H1 (cell line): ENCODE measurements at regions not wholly inside any gene's neighbourhood (a gene's known extent, or its start where the extent isn't known, plus 50 kb on each side); places are given as distances from the start of the nearest gene placed in this dataset.
A peak's percentile ranks its signal among the peaks of the same experiment; 100 is the strongest.

Source experiments
- CTCF ChIA-PET: fragments of 300-600 bp; sonication (Branson Sonifier 250); formaldehyde crosslinking; loops from one replicate; lab custom pipeline; 2021; ENCODE audit not compliant: partially characterized antibody; lab: Charles Lee
- POLR2A ChIA-PET: fragments of 300-600 bp; sonication (Branson Sonifier 250); formaldehyde crosslinking; loops from one replicate; lab custom pipeline; 2021; ENCODE audit warnings: inconsistent platforms; ENCODE audit not compliant: partially characterized antibody; lab: Charles Lee
- DNase-seq, 2 experiments: peaks; one replicate each; pipeline versions ENCODE4 v3.0.0 to v3.0.0-alpha.2; 2010 to 2022; ENCODE audit warnings: low spot score in 2 of 2, low read depth in 1 of 2, mixed read lengths in 1 of 2
- FAIRE-seq: peaks from 2 replicates; lab custom pipeline; 2011; peaks lifted over from hg19 to GRCh38; lab: Jason Lieb, UNC
- H2AFZ ChIP-seq: 2 replicates; pipeline ENCODE4 v1.8.1; 2012; ENCODE audit warnings: low read length, inconsistent platforms
- H2AK5ac ChIP-seq: 2 replicates; pipeline ENCODE4 v1.6.1; 2013; ENCODE audit warnings: low read depth, low read length
- H2BK120ac ChIP-seq: replicated peaks from 2 replicates; pipeline ENCODE3; 2013; ENCODE audit warnings: low read depth, low read length, inconsistent platforms
- H2BK12ac ChIP-seq: 2 replicates; pipeline ENCODE4 v1.6.1; 2013; ENCODE audit warnings: low read depth, low read length
- H2BK15ac ChIP-seq: 2 replicates; pipeline ENCODE4 v1.6.1; 2013; ENCODE audit warnings: low read length
- H2BK20ac ChIP-seq: 2 replicates; pipeline ENCODE4 v1.6.1; 2013; ENCODE audit warnings: low read length
- H2BK5ac ChIP-seq: 2 replicates; pipeline ENCODE4 v1.6.1; 2013; ENCODE audit warnings: low read depth, low read length
- H3K14ac ChIP-seq: 2 replicates; pipeline ENCODE4 v1.6.1; 2013; ENCODE audit warnings: inconsistent platforms; ENCODE audit not compliant: insufficient read length
- H3K18ac ChIP-seq: 2 replicates; pipeline ENCODE4 v1.6.1; 2013; ENCODE audit warnings: low read length; ENCODE audit errors: extremely low read depth
- H3K23ac ChIP-seq: 2 replicates; pipeline ENCODE4 v1.6.1; 2013; ENCODE audit warnings: inconsistent platforms; ENCODE audit not compliant: insufficient read length
- H3K23me2 ChIP-seq: 2 replicates; pipeline ENCODE4 v1.6.1; 2013; ENCODE audit warnings: low read depth, low read length
- H3K27ac ChIP-seq: 2 replicates; pipeline ENCODE4 v1.6.1; 2011; ENCODE audit warnings: low read depth, low read length, inconsistent platforms
- H3K27me3 ChIP-seq, 4 experiments: replicated peaks in 1 of 4; 1 replicate in 1 of 4; 2 replicates in 3 of 4; pipeline versions ENCODE4 v1.6.1 to v1.8.1; 2011 to 2013; ENCODE audit warnings: low read length in 3 of 4, mild to moderate bottlenecking in 3 of 4, inconsistent platforms in 2 of 4, mixed read lengths in 2 of 4, moderate library complexity in 1 of 4; ENCODE audit not compliant: control insufficient read depth in 3 of 4, insufficient read depth in 3 of 4; ENCODE audit errors: extremely low read depth in 1 of 4
- H3K36me3 ChIP-seq, 4 experiments: 2 replicates each; pipeline versions ENCODE4 v1.6.1 to v1.8.1; 2011 to 2013; ENCODE audit warnings: mild to moderate bottlenecking in 4 of 4, low read length in 3 of 4, moderate library complexity in 2 of 4, control low read depth in 1 of 4, inconsistent platforms in 1 of 4; ENCODE audit not compliant: insufficient read depth in 4 of 4, control insufficient read depth in 2 of 4
- H3K4ac ChIP-seq: replicated peaks from 2 replicates; pipeline ENCODE3; 2013; ENCODE audit warnings: low read length, low read depth, mixed read lengths, inconsistent platforms; ENCODE audit not compliant: insufficient read length
- H3K4me1 ChIP-seq, 4 experiments: replicated peaks in 1 of 4; 1 replicate in 1 of 4; 2 replicates in 3 of 4; pipeline versions ENCODE4 v1.6.1 to v1.8.1; 2011 to 2013; ENCODE audit warnings: low read length in 3 of 4, inconsistent platforms in 2 of 4, mixed read lengths in 1 of 4; ENCODE audit not compliant: insufficient read depth in 4 of 4, control insufficient read depth in 3 of 4
- H3K4me2 ChIP-seq, 2 experiments: 2 replicates each; pipeline versions ENCODE4 v1.6.1 to v1.8.1; 2011 to 2013; ENCODE audit warnings: low read depth in 2 of 2, low read length in 2 of 2, control low read depth in 1 of 2, inconsistent platforms in 1 of 2, mild to moderate bottlenecking in 1 of 2; ENCODE audit not compliant: insufficient read depth in 1 of 2
- H3K4me3 ChIP-seq, 4 experiments: fragments of 200-600, 300-600 bp in 1 of 4; sonication (generic), shearing (Covaris generic), sonication (Bioruptor Twin) in 1 of 4; 2 replicates each; pipeline versions ENCODE4 v1.5.1 to v1.8.1; 2011 to 2016; ENCODE audit warnings: low read length in 4 of 4, low read depth in 3 of 4, control low read depth in 2 of 4, inconsistent platforms in 2 of 4, mild to moderate bottlenecking in 2 of 4, mixed read lengths in 1 of 4, moderate library complexity in 1 of 4; ENCODE audit not compliant: insufficient read depth in 2 of 4; ENCODE audit errors: extremely low read depth in 1 of 4
- H3K56ac ChIP-seq: replicated peaks from 2 replicates; pipeline ENCODE3; 2013; ENCODE audit warnings: low read depth, mild to moderate bottlenecking, mixed read lengths, low read length, inconsistent platforms; ENCODE audit not compliant: insufficient read length
- H3K79me1 ChIP-seq: 2 replicates; pipeline ENCODE4 v1.6.1; 2013; ENCODE audit warnings: low read depth, low read length, control low read depth
- H3K79me2 ChIP-seq, 2 experiments: 2 replicates each; pipeline versions ENCODE4 v1.6.1 to v1.8.1; 2012 to 2013; ENCODE audit warnings: low read length in 2 of 2, mild to moderate bottlenecking in 2 of 2, inconsistent platforms in 1 of 2; ENCODE audit not compliant: insufficient read depth in 2 of 2, control insufficient read depth in 1 of 2
- H3K9ac ChIP-seq, 4 experiments: replicated peaks in 1 of 4; 1 replicate in 1 of 4; 2 replicates in 3 of 4; pipeline versions ENCODE4 v1.6.1 to v1.8.1; 2011 to 2013; ENCODE audit warnings: low read depth in 3 of 4, low read length in 3 of 4, control low read depth in 2 of 4, mild to moderate bottlenecking in 2 of 4, moderate library complexity in 2 of 4, inconsistent platforms in 1 of 4; ENCODE audit errors: extremely low read depth in 1 of 4
- H3K9me3 ChIP-seq, 2 experiments: 2 replicates each; pipeline versions ENCODE4 v1.6.1 to v1.8.1; 2012 to 2013; ENCODE audit warnings: mild to moderate bottlenecking in 2 of 2, moderate library complexity in 2 of 2, control low read depth in 1 of 2, inconsistent platforms in 1 of 2, low read depth in 1 of 2, low read length in 1 of 2, mixed read lengths in 1 of 2; ENCODE audit not compliant: insufficient read depth in 2 of 2
- H4K20me1 ChIP-seq, 2 experiments: replicated peaks in 1 of 2; 2 replicates each; pipeline versions ENCODE3 to v1.8.1; 2011 to 2013; ENCODE audit warnings: inconsistent platforms in 2 of 2, low read length in 2 of 2, mild to moderate bottlenecking in 1 of 2; ENCODE audit not compliant: insufficient read depth in 2 of 2, control insufficient read depth in 1 of 2
- H4K5ac ChIP-seq: 2 replicates; pipeline ENCODE4 v1.6.1; 2013; ENCODE audit warnings: low read length, low read depth, mixed read lengths, inconsistent platforms; ENCODE audit not compliant: insufficient read length
- H4K8ac ChIP-seq: 2 replicates; pipeline ENCODE4 v1.8.0; 2013; ENCODE audit warnings: mild to moderate bottlenecking, moderate library complexity, low read length, inconsistent platforms; ENCODE audit not compliant: insufficient read depth; ENCODE audit errors: extremely low read depth
- H4K91ac ChIP-seq: replicated peaks from 2 replicates; pipeline ENCODE3; 2013; ENCODE audit warnings: low read length, mixed read lengths, inconsistent platforms; ENCODE audit not compliant: insufficient read length
- CHD1 ChIP-seq: IDR thresholded peaks from 2 replicates; pipeline ENCODE4 v1.6.1; 2012; ENCODE audit warnings: low read depth, low read length, improper control_type of control experiment
- CREB1 ChIP-seq: IDR thresholded peaks from 2 replicates; pipeline ENCODE4 v1.6.1; 2012; ENCODE audit warnings: inconsistent platforms
- E2F6 ChIP-seq: IDR thresholded peaks from 2 replicates; pipeline ENCODE4 v1.6.1; 2012; ENCODE audit warnings: inconsistent platforms
- EGR1 ChIP-seq: IDR thresholded peaks from 2 replicates; pipeline ENCODE4 v1.6.1; 2011; ENCODE audit warnings: low read depth, low read length, borderline replicate concordance
- HDAC6 ChIP-seq: IDR thresholded peaks from one replicate; pipeline ENCODE4 v1.7.1; 2012; ENCODE audit warnings: low read depth, mild to moderate bottlenecking, inconsistent platforms, low read length, moderate library complexity
- JUN ChIP-seq: IDR thresholded peaks from 2 replicates; pipeline ENCODE4 v1.6.1; 2011; ENCODE audit warnings: low read depth, mild to moderate bottlenecking, improper control_type of control experiment, low read length
- JUND ChIP-seq: IDR thresholded peaks from 2 replicates; pipeline ENCODE4 v1.6.1; 2011; ENCODE audit warnings: mild to moderate bottlenecking, improper control_type of control experiment, low read length
- NANOG ChIP-seq: IDR thresholded peaks from 2 replicates; pipeline ENCODE4 v1.6.1; 2011; ENCODE audit warnings: low read length, low read depth, mild to moderate bottlenecking, inconsistent platforms; ENCODE audit not compliant: insufficient read depth, poor library complexity, severe bottlenecking
- NRF1 ChIP-seq: IDR thresholded peaks from 2 replicates; pipeline ENCODE4 v1.6.1; 2011; ENCODE audit warnings: mild to moderate bottlenecking, low read depth, low read length, improper control_type of control experiment
- POU5F1 ChIP-seq: IDR thresholded peaks from 2 replicates; pipeline ENCODE4 v1.6.1; 2011; ENCODE audit warnings: low read depth, mild to moderate bottlenecking, low read length, moderate library complexity
- SIN3A ChIP-seq, 2 experiments: IDR thresholded peaks in 1 of 2; conservative IDR thresholded peaks in 1 of 2; 2 replicates each; pipeline ENCODE4 v1.6.1; 2011 to 2012; ENCODE audit warnings: low read length in 2 of 2, improper control_type of control experiment in 1 of 2, low read depth in 1 of 2, mild to moderate bottlenecking in 1 of 2
- SIRT6 ChIP-seq: IDR thresholded peaks from one replicate; pipeline ENCODE4 v1.7.1; 2012; ENCODE audit warnings: low read length, inconsistent platforms
- SP4 ChIP-seq: IDR thresholded peaks from 2 replicates; pipeline ENCODE4 v1.6.1; 2012; ENCODE audit warnings: low read length, inconsistent platforms
- SRF ChIP-seq: IDR thresholded peaks from 2 replicates; pipeline ENCODE4 v1.6.1; 2011; ENCODE audit warnings: mild to moderate bottlenecking, low read depth, low read length, moderate library complexity
- WGBS, 2 experiments: shearing (Covaris generic) in 1 of 2; methylation state at CpG; one replicate each; pipeline versions ENCODE4 v1.1.6 to v1.1.7; 2013 to 2015; ENCODE audit warnings: low lambda C conversion rate in 2 of 2, mixed read lengths in 2 of 2, inconsistent platforms in 1 of 2, low coverage in 1 of 2, missing lambda C conversion rate in 1 of 2; ENCODE audit not compliant: insufficient replicate concordance in 2 of 2, insufficient coverage in 1 of 2, insufficient read length in 1 of 2; ENCODE audit errors: extremely low coverage in 1 of 2, missing lambda C conversion rate in 1 of 2; 5-methylcytosine and 5-hydroxymethylcytosine counted together

GRCh38 chrX:15989716-15990115, 133.6 kb upstream of the GRPR start:
- H3K79me1 ChIP-seq, result no peaks in the 10 kb centered on the region
- no peak overlapping the region for H3K4ac ChIP-seq
- no peak overlapping the region for H4K8ac ChIP-seq
- H2AFZ ChIP-seq, result no peak overlapping the region
- no peak overlapping the region for H2BK15ac ChIP-seq
- H2BK5ac ChIP-seq, result no peak overlapping the region
- no peak overlapping the region for H4K91ac ChIP-seq
- TF ChIP-seq CREB1 (no peak), SP4 (no peak), POU5F1 (no peak), EGR1 (no peak), JUN (no peak), NANOG (no peak), SIN3A (conservative IDR thresholded peaks at IDR 0.05 in 1 of 2, IDR thresholded peaks at IDR 0.05 in 1 of 2; ENCODE audit: low read depth in 1 of 2, low read length in 2 of 2) (no peak), SIRT6 (no peak), E2F6 (no peak), HDAC6 (no peak), JUND (no peak), CHD1 (no peak), NRF1 (no peak), SRF (no peak)
- no peak overlapping the region for H3K23ac ChIP-seq
- no peak overlapping the region for H3K18ac ChIP-seq
- H2BK20ac ChIP-seq, result no peak overlapping the region
- no peaks in the 10 kb centered on the region for H3K36me3 ChIP-seq
- H3K4me2 ChIP-seq, result no peak overlapping the region
- H3K79me2 ChIP-seq, result no peaks in the 10 kb centered on the region
- H2AK5ac ChIP-seq, result no peak overlapping the region
- FAIRE-seq, result peak; percentile 7
- WGBS, 2 experiments, result 91% methylated on average over 4 of the region's 4 CpGs; no CpG with 5 or more reads in 1 of the 2 experiments
- DNase-seq, result no peak
- H4K5ac ChIP-seq, result no peak overlapping the region
- H3K4me3 ChIP-seq, result no peak overlapping the region
- no peak overlapping the region for H3K56ac ChIP-seq
- no peaks in the 10 kb centered on the region for H3K27me3 ChIP-seq
- H3K27ac ChIP-seq, result no peak overlapping the region
- no peaks in the 10 kb centered on the region for H3K4me1 ChIP-seq
- no peaks in the 10 kb centered on the region for H4K20me1 ChIP-seq
- no peaks in the 10 kb centered on the region for H3K9me3 ChIP-seq
- no peak overlapping the region for H2BK120ac ChIP-seq
- H3K9ac ChIP-seq, result no peak overlapping the region
- H2BK12ac ChIP-seq, result no peak overlapping the region
- ChIA-PET POLR2A (no interaction called here), CTCF (interaction anchor here (1.3 kb wide), 1 partner anchor 12 kb away, joined by 3 read pairs; no protein-coding TSS in a partner anchor)
- no peak overlapping the region for H3K14ac ChIP-seq
- H3K23me2 ChIP-seq, result no peaks in the 10 kb centered on the region
